HCT116 (cell line): ENCODE measurements at regions not wholly inside any gene's neighbourhood (a gene's known extent, or its start where the extent isn't known, plus 50 kb on each side); places are given as distances from the start of the nearest gene placed in this dataset.

ENCODE experiments used
- ATAC-seq: fragments of 200-7000 bp; cut with Tn5 transposase; 2 replicates; pipeline ENCODE4 v1.9.1; 2020; ENCODE audit warnings: mild to moderate bottlenecking, moderate library complexity
- BruUV-seq: library from RNA; stranded (reverse); fragments of 400-500 nt; replicated peaks from 2 replicates; lab custom pipeline; 2021; lab: Mats Ljungman, UMichigan
- CTCF ChIA-PET: fragments of 300-600 bp; sonication (Branson Sonifier 250); formaldehyde crosslinking; loops from one replicate; lab custom pipeline; 2021; ENCODE audit warnings: antibody characterized with exemption; lab: Charles Lee
- POLR2A ChIA-PET: fragments of 300-600, 350-600 bp; sonication (Branson Sonifier 250); formaldehyde crosslinking; loops from one replicate; lab custom pipeline; 2021; ENCODE audit warnings: antibody characterized with exemption; lab: Charles Lee
- RAD21 ChIA-PET, 2 experiments: fragments of 300-600 bp; sonication (Branson Sonifier 250); formaldehyde crosslinking; loops; one replicate each; lab custom pipeline; 2023; ENCODE audit warnings: low total read pairs in 2 of 2; ENCODE audit not compliant: uncharacterized antibody in 2 of 2, unreplicated experiment in 2 of 2, low non-redundant PET in 1 of 2; lab: Charles Lee
- DNase-seq: peaks from one replicate; pipeline ENCODE4 v3.0.0-alpha.2; 2010; ENCODE audit warnings: low read depth, low spot score
- H2AFZ ChIP-seq: fragments of 200-600 bp; shearing (Covaris generic), sonication (generic); 2 replicates; pipeline ENCODE4 v1.6.1; 2017; ENCODE audit warnings: low read depth, mixed run types, mixed read lengths, antibody characterized with exemption, low read length; ENCODE audit not compliant: poor library complexity, severe bottlenecking
- H3K27ac ChIP-seq: 2 replicates; pipeline ENCODE4 v1.5.1; 2012; ENCODE audit warnings: low read depth, low read length
- H3K27me3 ChIP-seq: fragments of 200-600 bp; sonication (generic); 2 replicates; pipeline ENCODE4 v1.6.1; 2016; ENCODE audit warnings: mixed run types, low read length, mixed read lengths; ENCODE audit not compliant: insufficient read depth
- H3K36me3 ChIP-seq, 2 experiments: fragments of 200-500 bp in 1 of 2; fragments of 200-600 bp in 1 of 2; sonication (Bioruptor generic) in 1 of 2; sonication (generic) in 1 of 2; 2 replicates each; pipeline versions ENCODE4 v1.5.1 to v1.6.1; 2014 to 2016; ENCODE audit warnings: low read length in 2 of 2, inconsistent platforms in 1 of 2, mixed read lengths in 1 of 2, mixed run types in 1 of 2; ENCODE audit not compliant: insufficient read depth in 2 of 2, control insufficient read depth in 1 of 2
- H3K4me1 ChIP-seq, 2 experiments: fragments of 200-600 bp in 1 of 2; sonication (generic) in 1 of 2; 2 replicates each; pipeline versions ENCODE4 v1.5.1 to v1.6.1; 2012 to 2017; ENCODE audit warnings: low read length in 2 of 2, inconsistent platforms in 1 of 2, mild to moderate bottlenecking in 1 of 2, mixed read lengths in 1 of 2, mixed run types in 1 of 2, moderate library complexity in 1 of 2; ENCODE audit not compliant: insufficient read depth in 2 of 2, control insufficient read depth in 1 of 2
- H3K4me2 ChIP-seq: fragments of 200-600 bp; sonication (generic); 2 replicates; pipeline ENCODE4 v1.6.1; 2017; ENCODE audit warnings: mixed run types, low read length, mixed read lengths
- H3K4me3 ChIP-seq, 2 experiments: fragments of 200-600 bp in 1 of 2; sonication (generic) in 1 of 2; replicated peaks in 1 of 2; 2 replicates each; pipeline ENCODE4 v1.5.1; 2011 to 2016; ENCODE audit warnings: low read length in 2 of 2, control low read depth in 1 of 2, low read depth in 1 of 2, mild to moderate bottlenecking in 1 of 2, mixed read lengths in 1 of 2, mixed run types in 1 of 2
- H3K79me2 ChIP-seq: fragments of 200-600 bp; sonication (generic); 2 replicates; pipeline ENCODE4 v1.6.1; 2017; ENCODE audit warnings: mild to moderate bottlenecking, mixed run types, low read length, moderate library complexity, mixed read lengths; ENCODE audit not compliant: insufficient read depth
- H3K9ac ChIP-seq: fragments of 200-600 bp; sonication (generic); 2 replicates; pipeline ENCODE4 v1.6.1; 2016; ENCODE audit warnings: low read length, mixed read lengths
- H3K9me2 ChIP-seq: fragments of 200-600 bp; sonication (generic), shearing (Covaris generic); 2 replicates; pipeline ENCODE4 v1.6.1; 2017; ENCODE audit warnings: mixed run types, mild to moderate bottlenecking, moderate library complexity; ENCODE audit not compliant: insufficient read depth
- H3K9me3 ChIP-seq, 2 experiments: fragments of 200-500 bp in 1 of 2; fragments of 200-600 bp in 1 of 2; sonication (Bioruptor generic) in 1 of 2; sonication (generic) in 1 of 2; 2 replicates each; pipeline ENCODE4 v1.6.1; 2014 to 2017; ENCODE audit warnings: low read length in 2 of 2, mixed read lengths in 2 of 2, inconsistent platforms in 1 of 2, low read depth in 1 of 2, mild to moderate bottlenecking in 1 of 2, mixed run types in 1 of 2, moderate library complexity in 1 of 2; ENCODE audit not compliant: control insufficient read depth in 1 of 2, insufficient read depth in 1 of 2
- H4K20me1 ChIP-seq: fragments of 200-600 bp; sonication (generic), shearing (Covaris generic); 2 replicates; pipeline ENCODE4 v1.6.1; 2017; ENCODE audit warnings: mixed run types, mild to moderate bottlenecking, moderate library complexity; ENCODE audit not compliant: insufficient read depth
- CBX3 ChIP-seq: IDR thresholded peaks from 2 replicates; pipeline ENCODE4 v1.6.1; 2012; ENCODE audit warnings: low read depth
- EZH2 ChIP-seq: fragments of 200-600 bp; sonication (generic); IDR thresholded peaks from 2 replicates; pipeline ENCODE4 v1.6.1; 2017; ENCODE audit warnings: antibody characterized with exemption, mixed run types
- FOSL1 ChIP-seq: IDR thresholded peaks from 2 replicates; pipeline ENCODE4 v1.6.1; 2012; ENCODE audit warnings: low read depth
- JUND ChIP-seq: IDR thresholded peaks from 2 replicates; pipeline ENCODE4 v1.6.1; 2012
- RAD21 ChIP-seq: IDR thresholded peaks from 2 replicates; pipeline ENCODE4 v1.6.1; 2012; ENCODE audit warnings: low read depth, mild to moderate bottlenecking
- SP1 ChIP-seq: IDR thresholded peaks from 2 replicates; pipeline ENCODE4 v1.6.1; 2012; ENCODE audit warnings: low read depth
- SRF ChIP-seq: IDR thresholded peaks from 2 replicates; pipeline ENCODE4 v1.6.1; 2012; ENCODE audit warnings: low read depth
- TCF7L2 ChIP-seq: IDR thresholded peaks from 2 replicates; pipeline ENCODE4 v1.7.0; 2011; ENCODE audit warnings: borderline replicate concordance, inconsistent platforms; ENCODE audit not compliant: insufficient read depth, insufficient read length; ENCODE audit errors: extremely low read depth
- YY1 ChIP-seq: IDR thresholded peaks from 2 replicates; pipeline ENCODE4 v1.6.1; 2011; ENCODE audit warnings: low read length, low read depth, moderate library complexity, mild to moderate bottlenecking; ENCODE audit not compliant: insufficient replicate concordance; ENCODE audit errors: extremely low read depth
- intact Hi-C: fragments of 100-400 bp; cut with micrococcal nuclease; formaldehyde crosslinking; loops from 2 replicates; pipeline ENCODE4 v1.10.0; 2022
- TF ChIP-seq, protein P1 (sequence below): IDR thresholded peaks from 2 replicates; pipeline ENCODE4 v1.6.1; 2012
- TF ChIP-seq, protein P2 (sequence below): IDR thresholded peaks from 2 replicates; pipeline ENCODE4 v1.6.1; 2012; ENCODE audit warnings: low read depth

DNA sequence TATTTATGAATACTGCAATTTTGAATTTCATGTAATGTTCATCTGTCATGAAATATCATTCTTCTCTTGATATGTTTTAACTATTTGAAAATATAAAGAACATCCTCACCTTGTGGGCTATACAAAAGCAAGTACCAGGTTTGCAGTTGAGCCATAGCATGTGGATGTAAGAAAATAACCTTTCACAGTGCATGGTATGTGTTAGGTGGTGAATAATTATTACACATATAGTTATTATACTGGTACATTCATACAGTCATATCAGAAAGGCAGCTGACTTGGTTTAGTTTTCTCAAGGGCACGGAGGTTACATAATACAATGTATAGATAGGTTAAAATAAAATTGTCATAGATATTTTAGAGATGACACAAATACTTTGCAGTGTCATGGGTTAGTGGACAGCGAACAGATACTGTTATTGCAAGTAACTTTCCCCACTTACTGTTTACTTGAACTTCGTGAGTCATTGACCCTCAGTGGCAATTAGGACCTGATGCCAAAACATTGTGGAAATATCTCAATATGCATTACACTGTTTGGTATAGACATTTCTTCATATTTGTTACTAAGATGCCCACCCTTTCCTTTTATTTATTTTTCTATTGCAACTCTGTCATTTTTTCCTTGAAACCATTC is 445.4 kb upstream of the GOT2 start:
- no peaks in the 10 kb centered on the region for H3K9me2 ChIP-seq
- DNase-seq = no peak
- H3K4me3 ChIP-seq = no peak overlapping the region
- ChIA-PET CTCF (no interaction called here), POLR2A (no interaction called here), RAD21 (no interaction called here)
- H3K9me3 ChIP-seq = peaks cover 0 to 12% of the 10 kb centered on the region in 2 experiments; a peak in 3 of 4 replicates
- no peak for TF ChIP-seq CBX3
- TF ChIP-seq RAD21 = no peak
- TF ChIP-seq, protein P1, sequence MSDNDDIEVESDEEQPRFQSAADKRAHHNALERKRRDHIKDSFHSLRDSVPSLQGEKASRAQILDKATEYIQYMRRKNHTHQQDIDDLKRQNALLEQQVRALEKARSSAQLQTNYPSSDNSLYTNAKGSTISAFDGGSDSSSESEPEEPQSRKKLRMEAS = no peak
- TF ChIP-seq YY1 = no peak
- no peak for TF ChIP-seq EZH2
- no peak for TF ChIP-seq JUND
- no peak for TF ChIP-seq SP1
- H3K4me2 ChIP-seq = no peak overlapping the region
- intact Hi-C loops = no loop called here
- no peaks in the 10 kb centered on the region for H3K27me3 ChIP-seq
- no peak overlapping the region for H2AFZ ChIP-seq
- no peak for ATAC-seq
- no peaks in the 10 kb centered on the region for H3K79me2 ChIP-seq
- no peak overlapping the region for H3K27ac ChIP-seq
- H3K4me1 ChIP-seq = no peaks in the 10 kb centered on the region
- no peaks in the 10 kb centered on the region for H3K36me3 ChIP-seq
- no peaks in the 10 kb centered on the region for H4K20me1 ChIP-seq
- BruUV-seq = no TSS peak
- no peak overlapping the region for H3K9ac ChIP-seq

DNA sequence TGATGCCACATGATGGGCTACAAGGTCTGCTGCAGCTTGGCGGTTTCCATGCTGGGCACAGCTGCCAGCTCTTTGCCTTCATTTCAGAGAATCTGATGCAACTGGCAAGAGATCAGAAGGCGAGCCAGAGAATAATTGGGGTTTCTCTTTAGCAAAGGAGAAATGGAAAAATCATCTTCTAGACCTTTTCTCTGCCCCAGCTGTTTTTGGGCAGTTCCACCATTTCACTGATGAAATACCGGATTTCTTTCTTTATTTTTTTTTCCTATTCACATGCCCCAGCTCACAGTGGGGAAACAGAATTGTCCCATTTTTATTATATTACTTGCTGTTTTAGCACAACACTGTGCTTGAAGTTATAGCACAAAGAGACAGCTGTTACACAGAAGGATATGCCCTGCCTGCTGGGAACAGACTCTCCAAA is 439.3 kb upstream of the GOT2 start:
- Histone ChIP-seq H3K79me2 (no peaks in the 10 kb centered on the region), H2AFZ (no peak overlapping the region), H3K27ac (no peak overlapping the region), H3K4me2 (no peak overlapping the region), H3K27me3 (no peaks in the 10 kb centered on the region), H3K4me1 (no peaks in the 10 kb centered on the region), H3K9me3 (peaks cover 0 to 12% of the 10 kb centered on the region in 2 experiments; a peak in 1 of 4 replicates), H3K9ac (no peak overlapping the region), H3K36me3 (no peaks in the 10 kb centered on the region), H3K9me2 (no peaks in the 10 kb centered on the region), H3K4me3 (no peak overlapping the region), H4K20me1 (no peaks in the 10 kb centered on the region)
- TF ChIP-seq SRF = no peak
- TF ChIP-seq RAD21 = no peak
- no peak for TF ChIP-seq FOSL1
- TF ChIP-seq EZH2 = no peak
- no peak for TF ChIP-seq JUND
- TF ChIP-seq TCF7L2 = no peak
- TF ChIP-seq, protein P2, sequence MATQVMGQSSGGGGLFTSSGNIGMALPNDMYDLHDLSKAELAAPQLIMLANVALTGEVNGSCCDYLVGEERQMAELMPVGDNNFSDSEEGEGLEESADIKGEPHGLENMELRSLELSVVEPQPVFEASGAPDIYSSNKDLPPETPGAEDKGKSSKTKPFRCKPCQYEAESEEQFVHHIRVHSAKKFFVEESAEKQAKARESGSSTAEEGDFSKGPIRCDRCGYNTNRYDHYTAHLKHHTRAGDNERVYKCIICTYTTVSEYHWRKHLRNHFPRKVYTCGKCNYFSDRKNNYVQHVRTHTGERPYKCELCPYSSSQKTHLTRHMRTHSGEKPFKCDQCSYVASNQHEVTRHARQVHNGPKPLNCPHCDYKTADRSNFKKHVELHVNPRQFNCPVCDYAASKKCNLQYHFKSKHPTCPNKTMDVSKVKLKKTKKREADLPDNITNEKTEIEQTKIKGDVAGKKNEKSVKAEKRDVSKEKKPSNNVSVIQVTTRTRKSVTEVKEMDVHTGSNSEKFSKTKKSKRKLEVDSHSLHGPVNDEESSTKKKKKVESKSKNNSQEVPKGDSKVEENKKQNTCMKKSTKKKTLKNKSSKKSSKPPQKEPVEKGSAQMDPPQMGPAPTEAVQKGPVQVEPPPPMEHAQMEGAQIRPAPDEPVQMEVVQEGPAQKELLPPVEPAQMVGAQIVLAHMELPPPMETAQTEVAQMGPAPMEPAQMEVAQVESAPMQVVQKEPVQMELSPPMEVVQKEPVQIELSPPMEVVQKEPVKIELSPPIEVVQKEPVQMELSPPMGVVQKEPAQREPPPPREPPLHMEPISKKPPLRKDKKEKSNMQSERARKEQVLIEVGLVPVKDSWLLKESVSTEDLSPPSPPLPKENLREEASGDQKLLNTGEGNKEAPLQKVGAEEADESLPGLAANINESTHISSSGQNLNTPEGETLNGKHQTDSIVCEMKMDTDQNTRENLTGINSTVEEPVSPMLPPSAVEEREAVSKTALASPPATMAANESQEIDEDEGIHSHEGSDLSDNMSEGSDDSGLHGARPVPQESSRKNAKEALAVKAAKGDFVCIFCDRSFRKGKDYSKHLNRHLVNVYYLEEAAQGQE = no peak
- RAD21 ChIA-PET = no interaction called here
- intact Hi-C loops = no loop called here
- BruUV-seq = no TSS peak
- POLR2A ChIA-PET = no interaction called here
- CTCF ChIA-PET = no interaction called here
- ATAC-seq = no peak
- DNase-seq = no peak
